ENCODE measurements at regions not wholly inside any gene's neighbourhood (a gene's known extent, or its start where the extent isn't known, plus 50 kb on each side); places are given as distances from the start of the nearest gene placed in this dataset.
A peak's percentile ranks its signal among the peaks of the same experiment; 100 is the strongest.

DNA sequence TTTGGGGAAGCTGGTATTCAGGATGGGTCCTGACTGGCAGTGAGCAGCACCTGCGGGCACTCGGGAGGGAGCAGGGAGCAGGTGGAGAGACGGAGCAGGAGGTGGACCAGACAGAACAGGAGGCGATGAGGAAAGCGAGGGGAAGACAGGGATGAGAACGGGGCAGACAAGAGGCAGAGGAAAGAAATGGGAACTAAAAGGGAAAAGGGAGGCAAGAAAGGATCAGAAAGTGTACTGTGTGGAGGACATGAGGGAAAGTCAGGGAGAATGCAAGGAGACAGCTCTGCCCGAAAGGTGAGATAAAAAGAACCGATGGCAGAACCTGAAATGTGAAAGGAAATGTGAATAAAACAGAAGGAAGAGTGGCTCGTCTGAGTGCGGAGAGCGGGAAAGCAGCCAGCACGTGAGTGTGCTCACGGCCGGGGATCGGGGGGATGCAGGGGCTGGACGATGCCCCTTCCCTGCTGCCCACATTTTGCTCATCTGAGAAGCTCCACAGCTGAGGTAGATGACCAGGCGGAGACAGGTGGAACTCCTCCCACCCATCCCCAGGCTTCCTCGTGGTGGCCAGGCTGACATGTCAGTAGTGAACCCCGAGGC, 494.4 kb upstream of the B3GAT1 start:
- DNase-seq: no peak

DNA sequence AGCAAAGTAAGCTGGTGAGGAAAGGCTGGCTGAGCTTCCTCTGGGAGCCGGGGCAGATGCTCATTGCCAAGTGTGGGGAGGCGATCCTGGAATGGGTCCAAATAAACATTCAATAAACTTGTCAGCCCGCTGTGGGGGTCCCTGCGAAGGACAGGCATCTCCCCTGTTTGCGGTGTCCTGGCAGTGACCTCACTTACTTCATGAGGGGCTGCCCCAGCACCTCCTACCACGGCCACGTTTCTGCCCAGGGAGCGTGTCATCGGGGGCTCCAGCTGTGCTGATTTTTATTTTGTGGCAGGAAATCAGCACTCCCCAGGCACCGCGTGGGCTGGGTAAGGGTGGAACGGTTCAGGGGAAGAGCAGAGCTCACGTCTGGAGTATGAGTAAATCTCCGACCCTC, 493.9 kb upstream of the B3GAT1 start:
- no peak for DNase-seq

- no peak for DNase-seq
Measured at GRCh38 chr11:134905517-134905916, 493.5 kb upstream of the B3GAT1 start.

- no peak for DNase-seq
Measured at GRCh38 chr11:134904103-134904790, 492.2 kb upstream of the B3GAT1 start.

DNA sequence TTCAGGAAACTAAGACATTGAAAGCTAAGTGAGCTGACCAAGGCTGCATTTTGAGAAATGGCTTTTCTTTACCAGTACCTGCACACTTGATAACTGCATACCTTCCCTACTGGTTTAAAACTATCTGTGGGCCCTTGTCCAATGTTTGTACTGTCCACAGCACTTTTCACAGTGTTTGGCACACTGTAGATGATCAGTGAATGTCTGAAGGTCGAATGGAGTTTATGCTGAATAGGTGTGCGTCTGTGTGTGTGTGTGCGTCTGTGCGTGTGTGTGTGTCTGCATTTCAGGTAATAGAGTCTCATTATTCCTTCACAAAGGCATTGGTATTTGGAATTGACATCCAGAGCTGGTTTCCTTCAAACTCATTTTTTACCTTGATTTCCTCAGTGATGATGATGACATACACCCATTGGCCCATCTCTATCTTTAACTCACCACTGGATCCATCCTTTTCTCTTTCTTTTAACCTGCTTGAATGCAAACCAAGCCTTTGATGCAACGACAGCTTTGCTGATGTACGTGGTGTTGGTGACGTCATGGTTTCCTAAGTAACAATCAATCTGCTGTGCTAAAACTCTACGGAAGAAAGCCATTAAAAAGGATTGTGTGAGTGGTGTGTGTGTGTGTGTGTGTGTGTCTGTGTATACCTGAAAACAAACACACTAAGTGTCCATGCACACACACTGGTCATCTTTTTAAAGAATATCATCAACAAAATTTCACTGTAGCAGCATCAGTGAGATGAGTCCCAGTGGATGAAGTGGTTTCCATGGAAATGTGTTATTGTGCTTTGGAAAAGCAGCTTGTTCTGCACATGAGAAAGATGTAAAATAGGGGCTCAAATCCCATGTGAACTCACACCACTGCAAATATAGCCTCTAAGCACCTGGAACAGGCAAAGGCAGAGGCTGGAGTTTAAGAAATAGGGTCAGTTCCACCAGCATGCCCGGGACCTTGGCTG, 490.2 kb upstream of the B3GAT1 start:
- DNase-seq: no peak

DNA sequence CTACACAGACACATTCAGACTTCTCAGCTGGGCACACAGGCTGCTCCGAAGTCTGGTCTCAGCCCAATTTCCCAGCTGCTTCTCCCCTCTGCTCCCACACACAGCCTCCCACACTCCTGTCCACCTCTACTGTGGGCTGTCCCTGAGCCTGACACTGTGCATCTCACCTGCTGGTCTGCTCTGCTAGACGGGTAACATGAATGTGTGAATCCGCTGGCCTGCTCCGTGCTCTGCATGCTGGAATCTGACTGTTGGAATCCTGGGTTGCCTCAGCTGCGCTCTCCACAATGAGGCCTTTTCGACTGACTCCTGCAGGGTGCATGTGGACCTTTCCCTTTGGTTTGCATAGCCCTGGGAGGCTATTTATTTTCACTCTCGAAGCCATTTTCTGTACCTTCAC, 489.5 kb upstream of the B3GAT1 start:
- DNase-seq: no peak

GRCh38 chr11:134893810-134894685, 482.0 kb upstream of the B3GAT1 start:
- peak in 1 of 5 experiments; percentile 10 for DNase-seq

DNA sequence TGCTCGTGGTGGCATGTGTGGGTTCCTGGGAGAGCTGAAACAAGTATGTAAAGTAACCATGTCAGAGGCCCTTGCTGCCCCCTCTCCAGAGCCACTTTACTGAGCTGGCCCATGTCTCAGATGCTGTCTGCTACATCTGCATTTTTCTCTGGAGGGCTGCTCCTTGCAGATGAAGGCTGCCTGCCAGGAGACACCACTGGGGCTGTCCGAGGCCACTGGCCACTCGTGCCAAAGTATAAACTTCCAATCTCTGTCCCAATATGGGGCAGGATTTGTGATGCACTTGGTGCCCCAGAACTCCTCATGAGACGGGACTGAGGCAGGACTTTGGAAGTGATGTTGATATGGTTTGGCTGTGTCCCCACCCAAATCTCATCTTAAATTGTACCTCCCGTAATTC, 478.4 kb upstream of the B3GAT1 start:
- no peak for DNase-seq

DNA sequence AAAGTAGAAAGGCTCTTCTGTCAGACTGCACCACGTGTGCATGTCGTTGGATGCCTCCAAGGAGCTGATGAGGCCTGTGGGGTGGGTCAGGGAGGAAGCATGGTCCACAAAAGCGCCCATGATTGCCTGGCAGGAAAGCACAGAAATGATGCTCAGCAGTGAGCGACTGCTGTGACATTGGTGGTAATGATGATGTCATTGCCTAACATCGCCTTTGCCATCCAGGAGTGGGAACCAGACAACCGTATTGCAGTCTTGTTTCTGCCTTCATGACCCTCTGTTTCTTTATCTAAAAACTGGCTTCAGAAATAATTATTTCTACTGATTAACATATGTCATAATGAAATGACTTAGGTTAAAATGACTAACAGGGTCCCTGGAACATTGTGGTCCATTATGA, 477.8 kb upstream of the B3GAT1 start:
- DNase-seq: no peak

DNA sequence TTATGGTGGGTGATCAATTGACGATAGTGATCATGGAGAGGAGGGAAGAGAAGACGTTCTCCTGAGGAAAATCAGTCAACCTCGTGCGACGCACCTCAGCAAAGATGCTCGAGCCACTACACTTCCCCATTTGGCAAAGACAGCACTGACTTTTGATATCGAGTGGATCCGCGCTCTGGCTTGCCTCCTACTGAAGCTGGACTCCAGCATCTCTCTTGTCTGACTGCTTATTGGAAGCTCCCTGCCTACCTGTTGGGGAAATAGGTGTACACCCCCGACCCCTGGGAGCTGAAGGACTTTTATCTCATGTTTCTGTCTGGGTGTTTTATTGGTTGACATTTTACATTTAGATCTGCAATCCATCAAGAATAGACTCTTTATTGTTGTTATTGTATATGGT, 476.8 kb upstream of the B3GAT1 start:
- no peak for DNase-seq

DNA sequence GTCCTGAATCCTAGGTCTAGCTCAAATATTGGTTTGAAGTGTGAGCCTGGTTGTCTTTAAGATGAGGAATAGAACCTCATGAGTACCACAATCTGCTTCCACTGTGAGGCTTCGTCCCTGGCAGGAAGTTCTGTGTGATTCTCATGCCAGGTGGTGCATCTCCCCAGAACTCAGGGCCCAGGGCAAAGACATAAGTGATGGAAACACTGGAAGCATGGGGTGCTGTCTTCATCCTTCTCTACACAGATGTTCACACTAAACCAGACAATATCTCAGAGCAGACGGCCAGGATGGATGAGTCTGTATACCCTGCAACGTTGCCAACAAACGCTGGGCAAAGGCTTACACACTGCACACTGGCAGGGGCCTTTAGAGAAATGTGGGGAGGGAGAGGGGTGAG, 475.9 kb upstream of the B3GAT1 start:
- DNase-seq: no peak

GRCh38 chr11:134883484-134883883, 471.4 kb upstream of the B3GAT1 start:
- no peak for DNase-seq

DNA sequence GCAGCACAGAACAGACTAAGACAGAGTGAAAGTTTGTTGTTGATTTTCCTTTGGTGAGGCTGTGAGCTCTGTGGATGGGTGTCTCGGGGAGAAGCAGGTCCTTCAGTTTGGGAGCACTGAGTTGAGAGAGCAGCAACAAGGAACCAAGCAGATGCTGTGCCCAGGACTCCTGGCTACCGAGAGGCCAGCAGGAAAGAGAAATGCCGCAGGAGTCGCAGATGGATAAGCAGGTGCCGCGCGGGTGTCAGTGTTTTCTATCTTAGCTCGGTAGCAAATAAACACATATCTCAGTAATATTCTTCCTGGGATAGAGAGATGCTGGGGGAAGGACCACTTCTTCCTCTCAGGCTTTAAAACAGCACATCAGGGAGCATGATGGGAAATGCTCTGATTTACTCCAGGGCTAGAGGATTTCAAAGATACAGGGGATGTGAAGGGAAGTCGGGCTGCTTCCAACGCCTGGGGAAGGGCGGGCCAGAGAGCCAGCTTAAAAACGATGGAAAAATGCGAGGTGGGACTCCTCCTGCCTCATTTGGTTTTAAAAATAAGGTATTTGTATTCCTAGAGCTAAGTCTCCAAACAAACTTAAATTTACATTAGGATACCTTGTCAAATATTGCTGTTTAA, 470.7 kb upstream of the B3GAT1 start:
- no peak for DNase-seq

- no peak for DNase-seq
Measured at GRCh38 chr11:134882141-134882540, 470.1 kb upstream of the B3GAT1 start.

DNA sequence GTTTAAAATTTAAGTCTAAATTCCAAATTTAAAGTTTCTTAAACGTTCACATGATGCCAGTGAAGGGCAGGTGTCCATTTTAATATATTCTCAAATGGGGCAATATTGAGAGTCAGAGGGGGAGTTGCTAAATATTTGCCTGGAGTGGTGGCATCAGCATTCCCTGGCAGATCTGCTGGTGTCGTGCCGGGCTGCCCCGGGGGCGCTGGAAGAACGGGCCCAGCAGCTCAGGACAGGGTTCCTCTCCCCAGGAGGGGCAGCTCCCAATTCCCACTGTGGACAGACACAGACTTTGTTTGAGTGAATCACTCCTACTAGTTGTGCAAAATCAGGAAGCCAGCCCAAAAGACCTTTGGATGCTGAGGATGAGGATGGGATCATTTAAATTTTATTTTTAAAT, 468.7 kb upstream of the B3GAT1 start:
- no peak for DNase-seq

GRCh38 chr11:134879931-134880330, 467.9 kb upstream of the B3GAT1 start:
- no peak for DNase-seq

- no peak for DNase-seq
Measured at GRCh38 chr11:134879341-134879740, 467.3 kb upstream of the B3GAT1 start.

GRCh38 chr11:134878785-134879184, 466.7 kb upstream of the B3GAT1 start:
- no peak for DNase-seq

- DNase-seq: no peak
Measured at GRCh38 chr11:134876226-134876625, 464.2 kb upstream of the B3GAT1 start.

DNA sequence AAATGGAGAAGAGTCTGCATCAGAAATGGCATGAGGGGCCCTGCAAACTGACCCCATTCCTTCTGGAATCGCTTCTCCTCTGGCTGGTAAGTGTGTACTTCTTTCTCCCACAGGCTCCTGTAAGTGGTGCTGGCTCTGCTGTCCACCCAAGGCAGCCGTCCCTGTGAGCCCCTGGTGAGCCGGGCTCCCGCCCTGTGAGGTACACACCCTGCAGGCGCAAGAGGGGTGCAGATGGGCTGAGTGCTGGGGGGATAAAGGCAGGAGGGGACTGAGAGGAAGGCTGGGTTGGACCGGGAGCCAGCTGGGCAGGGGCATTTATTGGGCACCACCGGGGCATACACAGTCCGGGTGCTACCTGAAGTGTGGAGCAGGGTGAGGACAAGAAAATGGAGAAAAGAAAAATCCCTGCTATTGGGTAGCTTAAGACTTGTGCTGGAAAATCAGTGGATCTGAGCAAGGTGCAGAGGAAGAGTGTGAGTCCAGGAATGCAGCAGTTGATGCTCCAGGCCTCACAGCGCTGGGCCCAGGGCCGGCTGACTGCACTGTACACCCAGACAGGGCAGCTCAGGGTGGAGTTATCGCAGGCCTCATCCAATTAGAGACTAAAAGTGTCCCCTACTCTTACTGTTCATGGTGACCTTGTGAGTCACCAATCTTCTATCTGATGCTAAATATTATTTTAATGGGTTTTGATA, 455.1 kb upstream of the B3GAT1 start:
- no peak for DNase-seq

DNA sequence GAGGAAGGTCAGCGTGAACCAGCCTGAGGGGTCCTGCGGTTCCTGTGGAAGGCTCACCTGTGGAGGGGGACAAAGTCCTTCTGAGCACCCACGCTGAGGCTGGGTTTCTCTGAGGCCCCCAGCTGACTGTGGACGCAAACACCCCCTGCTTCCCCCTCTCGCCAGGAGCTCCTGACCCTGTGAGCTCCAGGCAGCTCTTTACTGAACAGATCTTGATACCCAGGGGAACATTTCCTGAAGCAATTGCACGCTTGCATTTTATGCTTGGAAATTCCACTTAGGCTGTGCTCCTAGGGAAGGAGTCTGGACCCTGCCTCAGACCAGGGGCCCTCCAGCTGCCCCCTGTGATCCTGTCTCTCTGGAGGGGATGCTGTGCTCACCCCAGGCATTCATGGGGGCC, 454.2 kb upstream of the B3GAT1 start:
- no peak for DNase-seq

GRCh38 chr11:134864968-134865305, 452.9 kb upstream of the B3GAT1 start:
- DNase-seq: no peak

Data from T-helper 2 cell (primary cell).